ENCODE measurements at regions not wholly inside any gene's neighbourhood (a gene's known extent, or its start where the extent isn't known, plus 50 kb on each side); places are given as distances from the start of the nearest gene placed in this dataset.
A peak's percentile ranks its signal among the peaks of the same experiment; 100 is the strongest.

DNA sequence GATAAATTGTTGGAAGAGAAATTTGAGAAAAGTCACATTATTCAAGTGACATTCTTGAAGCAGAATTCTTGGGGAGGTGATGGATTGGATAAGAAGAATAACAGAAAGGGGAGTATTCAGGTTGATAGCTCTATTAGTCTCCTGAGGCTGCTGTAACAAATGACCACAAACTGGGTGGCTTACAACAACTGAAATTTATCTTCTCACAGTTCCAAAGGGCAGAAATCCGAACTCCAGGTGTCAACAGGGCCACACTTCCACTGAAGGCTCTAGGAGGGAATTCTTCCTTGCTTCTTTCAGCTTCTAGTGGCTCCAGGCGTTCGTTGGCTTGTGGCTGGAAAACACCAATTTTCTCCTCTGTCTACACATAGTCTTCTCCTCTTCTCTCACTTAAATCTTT is 99.8 kb downstream of the TES start:
- DNase-seq, result no peak

DNA sequence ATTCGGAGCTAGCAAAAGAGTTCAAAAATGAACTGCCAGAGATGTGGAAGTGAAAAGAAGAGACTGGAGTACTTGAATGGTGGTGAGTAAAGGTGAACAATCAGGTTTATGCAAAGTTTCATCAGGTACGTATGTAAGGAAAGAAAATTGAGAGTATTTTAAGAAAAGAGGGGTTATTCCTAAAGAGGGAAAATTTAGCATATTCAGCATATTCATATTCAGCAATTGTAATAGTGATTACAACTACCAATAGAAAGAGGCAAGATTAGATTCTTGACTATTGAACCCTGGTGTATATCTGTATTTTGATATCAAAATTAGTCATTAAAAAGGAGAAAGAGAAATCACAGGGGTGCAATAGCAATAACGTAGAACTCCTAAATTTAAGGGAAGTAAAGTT is 100.9 kb downstream of the TES start:
- DNase-seq, result no peak

DNA sequence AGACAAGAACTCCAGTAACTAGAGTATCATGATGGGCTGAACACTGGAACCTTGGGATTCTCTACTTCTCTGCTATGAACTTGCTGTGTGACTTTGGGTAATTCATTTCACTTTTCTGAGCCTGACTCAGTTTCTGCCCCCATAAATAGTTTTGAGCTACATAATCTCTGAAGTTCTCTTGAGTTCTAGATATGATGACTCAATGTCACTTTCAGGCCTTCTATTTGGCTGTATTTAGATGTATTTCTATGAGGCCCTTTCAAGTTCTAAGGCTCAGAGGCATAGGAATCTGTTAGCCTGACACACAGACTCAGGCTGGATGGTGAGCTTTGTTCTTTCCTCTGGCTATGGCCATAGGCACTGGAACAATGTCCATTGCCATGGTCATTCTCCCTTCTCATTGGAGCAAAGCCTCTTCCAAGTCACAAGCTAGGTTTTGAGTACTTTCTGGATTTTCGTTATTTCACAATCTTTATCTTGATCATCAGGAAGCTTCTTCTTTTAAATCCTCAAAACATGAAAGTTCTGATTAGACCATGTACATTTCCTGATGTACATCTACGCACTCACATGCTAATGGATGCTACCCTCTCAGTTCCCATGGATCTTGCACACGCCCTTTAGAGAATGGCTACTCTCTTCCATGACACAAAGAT is 101.6 kb downstream of the TES start:
- DNase-seq, result no peak

DNA sequence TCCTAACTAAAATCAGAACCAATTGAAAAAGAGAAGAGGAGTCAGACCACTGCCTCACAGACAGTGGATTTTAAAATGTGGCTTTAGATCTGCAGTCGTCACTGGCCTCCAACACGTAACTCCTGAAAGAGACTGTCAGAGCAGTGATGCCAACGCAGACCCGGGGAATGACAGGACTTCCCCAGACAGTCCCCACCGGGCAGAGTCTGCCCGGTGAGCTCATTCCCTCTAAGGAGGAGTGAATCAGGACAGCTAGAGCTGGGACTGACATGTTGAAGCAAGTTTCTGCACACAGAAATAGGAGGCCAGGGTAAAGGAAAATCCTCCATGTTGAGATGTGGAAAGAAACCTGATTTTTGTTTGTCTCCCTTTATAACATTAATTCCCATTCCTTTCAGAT is 105.0 kb downstream of the TES start:
- no peak for DNase-seq

DNA sequence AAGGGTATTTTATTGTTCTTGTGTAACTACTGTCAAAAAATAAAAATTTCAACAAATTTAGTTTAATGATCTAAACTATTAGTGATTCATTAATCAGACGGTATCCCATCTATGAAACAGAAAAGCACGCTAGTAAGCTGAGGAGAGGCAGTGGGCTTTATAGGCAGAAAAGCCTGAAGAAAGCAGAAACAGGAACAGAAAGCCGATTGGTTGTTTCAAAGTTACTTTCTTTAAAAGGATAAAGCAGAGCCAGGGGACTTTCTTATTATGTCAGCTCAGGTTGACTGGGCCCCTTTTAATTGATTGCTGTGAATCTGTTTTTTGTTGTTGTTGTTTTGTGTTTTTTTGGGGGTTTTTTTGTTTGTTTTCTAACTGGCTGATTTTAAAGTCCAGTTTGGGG is 105.5 kb downstream of the TES start:
- no peak for DNase-seq

DNA sequence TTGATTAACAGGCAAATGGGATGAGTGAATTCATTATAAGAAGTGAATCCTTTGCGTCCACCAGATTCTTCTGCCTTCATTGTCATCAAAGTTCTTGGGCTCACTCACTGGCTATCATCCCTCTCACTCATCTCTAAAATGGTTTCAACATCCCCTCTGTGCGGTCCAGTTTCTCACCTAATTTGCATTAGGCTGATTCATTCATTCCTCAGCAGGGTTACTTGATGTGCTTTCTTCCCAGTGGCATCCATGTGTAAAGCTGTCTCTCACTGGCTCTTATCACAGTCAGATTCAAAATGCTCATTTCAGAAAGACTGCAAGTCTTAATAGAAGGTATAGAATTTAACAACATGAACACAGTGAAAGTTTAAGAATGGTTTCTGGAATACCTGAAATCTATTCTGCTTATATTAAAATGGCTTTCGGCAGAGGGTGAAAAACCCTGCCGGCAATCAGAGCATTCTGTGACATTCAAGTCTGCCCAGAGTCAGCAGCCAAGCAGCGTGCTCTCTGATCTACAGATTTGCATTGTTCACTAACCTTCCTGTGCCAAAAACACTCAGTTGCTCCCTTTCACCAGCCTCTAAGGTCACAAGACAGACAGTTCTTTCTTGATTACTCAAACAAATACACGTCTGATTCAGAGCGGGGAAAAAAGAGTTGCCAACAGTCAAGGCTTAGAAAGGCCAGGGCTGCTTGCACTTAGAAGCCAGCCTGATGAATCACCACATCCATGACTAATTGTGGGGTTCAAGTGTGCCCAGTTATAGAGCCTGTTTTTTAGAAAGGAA is 106.7 kb downstream of the TES start:
- no peak for DNase-seq

DNA sequence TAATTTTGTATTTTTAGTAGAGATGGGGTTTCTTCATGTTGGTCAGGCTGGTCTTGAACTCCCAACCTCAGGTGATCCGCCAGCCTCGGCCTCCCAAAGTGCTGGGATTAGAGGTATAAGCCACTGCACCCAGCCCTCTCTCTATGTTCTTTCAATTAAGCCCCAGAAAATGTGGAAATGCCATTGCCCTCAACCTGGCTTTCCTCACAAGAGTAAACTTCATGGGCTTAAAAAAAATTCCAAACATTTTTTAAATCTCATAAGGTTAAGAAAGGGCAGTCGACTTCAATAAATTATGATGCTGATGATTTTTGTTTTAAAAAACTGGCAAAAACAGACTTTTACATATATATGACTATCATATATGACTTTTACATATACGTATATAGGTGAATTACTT is 107.6 kb downstream of the TES start:
- DNase-seq, result no peak

DNA sequence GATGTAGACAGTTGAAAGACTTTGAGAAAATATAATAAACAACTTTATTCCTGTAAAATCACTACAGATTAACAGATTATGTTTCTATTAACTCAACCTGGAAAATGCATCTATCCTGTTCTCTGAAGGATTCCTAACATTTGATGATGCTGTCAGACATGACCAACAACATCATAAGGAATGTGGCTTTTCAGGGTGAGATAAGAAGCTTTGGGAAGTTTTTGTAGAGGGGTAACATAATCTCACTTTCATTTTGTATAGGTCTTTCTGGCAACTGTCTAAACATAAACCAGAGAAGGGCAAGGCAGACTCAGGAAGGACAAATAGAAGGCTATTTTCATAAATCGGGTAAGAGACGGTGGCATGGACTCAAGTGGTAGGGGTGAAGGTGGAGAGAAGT is 112.2 kb downstream of the TES start:
- DNase-seq, result no peak

DNA sequence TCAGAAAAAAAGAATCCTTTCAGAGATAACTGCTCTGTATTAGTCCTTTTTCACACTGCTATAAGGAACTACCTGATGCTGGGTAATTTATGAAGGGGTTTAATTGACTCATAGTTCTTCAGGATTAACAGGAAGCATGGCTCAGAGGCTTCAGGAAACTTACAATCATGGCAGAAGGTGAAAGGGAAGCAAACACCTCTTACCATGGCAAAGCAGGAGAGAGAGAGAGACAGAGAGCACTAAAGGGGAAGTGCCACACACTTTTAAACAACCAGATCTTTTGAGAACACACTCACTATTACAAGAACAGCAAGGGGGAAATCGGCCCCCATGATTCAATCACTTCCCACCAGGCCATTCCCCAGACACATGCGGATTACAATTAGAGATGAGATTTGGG is 114.2 kb downstream of the TES start:
- DNase-seq, result no peak

DNA sequence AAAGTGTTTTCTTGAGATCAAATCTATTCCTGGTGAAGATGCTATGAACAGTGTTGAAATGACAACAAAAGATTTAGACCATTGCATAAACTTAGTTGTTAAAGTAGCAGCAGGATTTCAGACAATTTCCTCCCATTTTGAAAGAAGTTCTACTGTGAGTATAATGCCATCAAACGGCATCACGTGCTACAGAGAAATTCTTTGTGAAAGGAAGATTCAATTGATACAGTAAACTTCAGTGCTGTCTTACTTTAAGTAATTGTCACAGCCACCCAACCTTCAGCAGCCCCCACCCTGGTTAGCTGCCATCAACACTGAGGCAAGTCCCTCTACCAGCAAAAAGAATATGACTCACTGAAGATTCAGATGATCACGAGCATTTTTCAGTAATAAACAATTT is 115.2 kb downstream of the TES start:
- no peak for DNase-seq

DNA sequence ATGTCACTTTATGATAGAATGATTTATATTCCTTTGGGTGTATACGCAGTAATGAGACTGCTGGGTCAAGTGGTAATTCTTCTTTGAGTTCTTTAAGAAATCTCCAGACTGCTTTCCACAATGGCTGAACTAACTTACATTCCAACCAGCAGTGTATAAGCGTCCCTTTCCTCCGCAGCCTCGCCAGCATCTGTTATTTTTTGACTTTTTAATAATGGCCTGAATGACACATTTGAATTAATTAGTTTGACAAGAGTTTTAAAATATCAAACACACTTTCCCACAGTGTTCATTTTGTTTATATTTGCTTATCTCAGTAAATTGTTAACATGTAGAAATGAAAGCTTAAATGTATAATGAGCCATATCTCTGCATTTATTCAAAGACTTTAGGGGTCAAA is 116.8 kb downstream of the TES start:
- no peak for DNase-seq

DNA sequence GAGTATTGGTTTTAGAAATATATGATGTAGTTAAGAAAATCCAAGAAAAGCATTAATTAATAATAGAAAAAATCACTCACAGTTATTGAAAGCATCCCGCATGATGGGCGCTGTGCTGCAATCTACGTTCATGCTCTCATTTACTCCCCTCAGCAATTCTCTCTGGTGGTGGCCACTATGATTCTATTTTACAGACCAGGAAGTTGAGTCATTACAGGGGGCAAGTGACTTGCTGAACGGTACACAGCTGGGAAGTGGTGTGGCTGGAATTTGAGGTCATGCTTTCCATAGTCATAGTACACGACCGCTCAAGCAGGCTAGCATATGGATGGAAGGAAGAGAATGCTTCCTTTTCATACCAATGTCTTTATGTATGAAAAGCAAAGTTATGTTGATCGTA is 117.4 kb downstream of the TES start:
- no peak for DNase-seq

DNA sequence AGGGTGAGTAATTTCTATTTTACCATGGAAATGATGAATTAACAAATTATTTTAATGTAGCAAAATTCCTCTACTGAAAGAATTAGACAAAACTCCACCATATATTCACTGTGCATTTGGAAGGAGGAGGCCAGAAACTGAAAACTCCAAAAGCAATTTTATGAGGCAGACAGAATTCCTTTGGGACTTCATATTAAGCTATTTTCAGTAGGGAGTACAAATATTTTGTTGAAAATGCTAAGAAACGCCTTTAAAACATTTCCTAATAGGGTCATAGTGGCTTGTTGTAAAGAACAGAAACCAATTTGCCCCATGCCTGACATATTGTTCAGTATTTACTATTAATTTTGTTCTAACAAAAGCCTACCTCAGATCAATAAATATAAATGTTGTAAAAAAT is 117.8 kb downstream of the TES start:
- DNase-seq, result no peak

DNA sequence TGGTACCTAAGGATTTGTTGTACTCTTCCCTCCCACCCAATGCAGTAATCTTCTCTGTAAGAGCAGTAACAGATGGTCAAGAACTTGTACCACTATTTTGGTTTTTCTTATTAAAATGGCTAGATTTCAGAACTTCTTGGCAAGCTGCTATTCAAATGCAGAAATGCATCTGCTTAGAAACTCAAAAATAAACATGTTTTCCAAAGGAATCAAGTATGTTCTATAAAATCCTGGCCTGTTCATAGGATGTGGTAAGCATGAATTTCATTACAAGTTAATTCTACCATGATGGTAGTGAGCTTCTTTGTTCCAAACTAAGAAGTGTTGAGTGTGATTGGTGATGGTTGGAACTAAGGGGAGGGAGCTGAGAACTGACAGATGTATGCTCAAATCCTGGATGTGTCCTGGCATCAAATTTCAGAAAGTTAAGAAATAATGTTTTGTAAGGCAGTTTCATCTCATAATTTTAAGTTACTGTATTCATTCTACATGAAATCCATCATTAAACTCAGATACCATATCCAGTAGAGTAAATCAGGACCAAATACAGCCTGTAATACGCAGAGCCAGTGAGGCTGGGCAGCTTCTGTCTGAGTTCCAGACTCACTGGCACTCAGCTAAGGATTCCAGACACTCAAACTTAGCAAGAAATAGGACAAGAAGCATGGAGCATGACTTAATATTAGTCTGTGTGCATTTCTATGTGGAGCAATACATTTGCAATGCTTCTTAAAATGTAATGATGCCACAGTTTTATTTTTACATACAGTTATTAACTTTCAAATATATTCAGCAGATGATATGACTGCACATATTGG is 119.6 kb downstream of the TES start:
- no peak for DNase-seq

DNA sequence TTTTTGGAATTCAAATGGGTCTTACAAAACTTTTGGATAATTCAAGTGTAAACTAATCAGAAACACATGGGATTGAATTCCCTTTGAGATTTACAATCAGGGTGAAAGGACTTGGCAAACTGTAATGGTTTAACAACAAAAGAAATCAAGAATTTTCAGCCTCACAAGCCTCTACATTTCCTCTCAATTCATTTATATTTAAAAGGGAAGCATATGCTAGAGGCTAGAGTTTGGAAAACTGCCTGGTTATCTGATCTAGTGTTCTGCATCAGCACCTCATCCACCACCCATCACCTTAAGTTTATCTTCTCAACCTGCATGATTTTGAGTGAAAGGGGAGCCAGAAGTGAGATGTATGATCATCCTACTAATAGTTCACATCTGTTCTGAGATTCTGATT is 120.7 kb downstream of the TES start:
- no peak for DNase-seq

DNA sequence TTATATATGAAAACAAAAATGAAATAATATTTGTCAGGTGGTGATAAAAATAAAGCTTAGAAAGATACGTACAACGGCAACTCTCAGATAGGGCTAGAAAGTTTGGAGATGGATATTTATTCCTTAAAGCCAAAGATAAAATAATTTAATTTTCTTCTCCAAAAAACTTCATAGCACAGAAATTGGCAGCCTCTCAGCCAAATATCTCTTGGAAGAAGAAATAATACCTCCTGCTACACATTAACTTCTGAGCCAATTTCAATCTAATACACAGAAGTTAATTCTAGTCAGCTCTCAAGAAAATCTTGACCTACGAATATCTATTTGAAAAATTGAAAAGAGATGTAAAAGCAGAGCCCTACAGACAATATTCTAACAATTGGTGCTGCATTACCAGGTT is 122.4 kb downstream of the TES start:
- DNase-seq, result no peak

DNA sequence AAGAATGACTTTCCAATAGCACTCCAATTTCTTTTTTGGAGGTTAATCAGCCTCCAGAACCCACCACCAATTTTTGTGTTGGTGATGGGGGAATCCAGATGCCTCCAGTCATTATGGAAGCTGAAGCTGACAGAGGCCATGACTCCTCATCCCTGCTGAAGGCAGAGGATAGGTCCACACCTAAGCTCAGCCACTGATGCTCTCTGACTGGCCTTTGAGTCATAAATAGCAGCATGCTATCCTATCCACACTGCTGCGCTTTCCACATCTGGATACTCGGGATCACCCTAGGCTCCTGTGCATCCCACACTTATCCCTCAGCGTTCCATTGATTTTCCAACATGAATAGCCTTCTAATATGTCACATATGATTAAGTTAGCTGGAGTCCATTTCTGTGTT is 124.2 kb downstream of the TES start:
- no peak for DNase-seq

DNA sequence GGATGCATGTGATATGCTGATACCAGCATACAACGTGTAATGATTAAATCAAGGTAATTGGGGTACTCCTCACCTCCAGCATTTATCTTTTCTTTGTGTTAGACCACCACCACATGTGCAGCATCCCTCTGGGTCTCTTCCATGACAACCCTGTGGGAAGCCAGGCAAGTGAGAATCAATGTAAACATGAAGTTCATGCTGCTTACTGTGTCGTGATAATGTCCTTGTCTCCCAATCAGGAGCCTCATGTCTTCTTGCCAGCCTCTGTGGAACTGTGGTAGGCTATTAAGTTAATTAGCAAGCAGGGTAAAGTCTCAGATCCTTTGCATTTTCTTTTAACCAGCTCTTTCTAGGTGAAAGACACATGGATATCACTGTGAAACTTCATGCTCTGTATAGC is 126.7 kb downstream of the TES start:
- no peak for DNase-seq

DNA sequence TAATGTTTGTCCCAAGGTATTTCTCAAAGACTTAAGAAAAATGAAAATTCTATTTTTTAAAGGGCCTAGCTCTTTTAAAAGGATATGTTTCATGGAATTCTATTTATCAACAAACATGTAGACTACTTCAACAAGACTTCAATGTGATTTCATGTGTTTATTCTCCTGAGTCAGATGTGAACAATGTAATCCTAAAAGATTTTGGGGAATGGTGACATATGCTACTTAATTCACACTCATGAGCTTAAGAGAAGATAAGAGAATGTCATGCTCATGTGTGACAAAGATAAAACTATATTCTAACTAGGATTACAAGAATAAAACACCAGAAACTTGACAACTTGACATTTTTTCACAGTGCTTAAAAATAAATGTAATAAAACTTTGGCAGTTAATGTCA is 127.5 kb downstream of the TES start:
- DNase-seq, result peak; percentile 16

DNA sequence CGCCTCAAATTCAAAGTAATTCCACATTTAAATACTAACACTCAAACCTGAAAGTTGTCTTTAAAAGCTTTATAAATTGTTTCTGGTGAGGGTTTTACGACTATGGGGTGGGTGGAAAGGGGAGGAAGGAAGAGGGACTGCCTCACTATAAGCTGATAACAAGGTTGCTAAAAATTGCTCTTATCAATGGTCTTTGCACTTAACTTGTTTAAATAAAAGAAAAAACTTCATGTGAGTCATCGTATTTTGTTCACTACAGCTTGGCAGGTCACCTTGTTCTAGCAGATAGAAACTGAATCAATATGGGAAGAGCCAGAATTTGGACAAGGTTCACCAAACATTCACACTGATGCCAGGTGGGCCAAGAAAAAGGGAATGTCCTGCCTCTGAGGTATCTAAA is 129.2 kb downstream of the TES start:
- DNase-seq, result peak; percentile 58

DNA sequence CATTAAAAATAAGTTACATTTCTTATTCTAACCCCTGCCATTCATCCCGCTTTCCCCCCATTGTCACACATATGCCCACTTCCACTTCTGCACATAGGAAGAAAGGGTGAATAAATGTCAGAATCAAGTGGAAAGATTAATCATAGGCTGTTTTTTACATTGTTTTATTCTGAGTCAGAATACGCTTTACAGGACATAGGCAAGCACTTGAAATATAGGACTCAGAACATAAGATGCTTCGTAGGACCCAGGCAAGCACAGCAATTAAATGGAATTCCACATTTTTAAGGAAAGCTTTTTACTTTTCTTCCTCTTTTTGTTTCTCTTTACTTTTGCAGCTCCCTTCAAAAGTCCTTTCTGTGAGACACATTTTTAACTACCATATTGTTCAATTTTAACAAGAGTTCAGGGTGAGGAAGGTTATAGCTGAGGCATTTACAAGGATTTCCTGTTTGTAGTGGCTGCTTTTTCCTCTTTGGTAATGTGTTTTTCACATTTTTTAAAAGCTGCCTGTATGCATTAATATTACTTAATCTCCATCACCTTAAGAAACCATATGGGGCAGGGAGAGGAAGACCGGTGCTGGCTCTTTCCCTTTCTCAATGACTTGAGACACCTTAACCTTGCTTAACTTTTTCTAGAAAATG is 130.0 kb downstream of the TES start:
- no peak for DNase-seq

DNA sequence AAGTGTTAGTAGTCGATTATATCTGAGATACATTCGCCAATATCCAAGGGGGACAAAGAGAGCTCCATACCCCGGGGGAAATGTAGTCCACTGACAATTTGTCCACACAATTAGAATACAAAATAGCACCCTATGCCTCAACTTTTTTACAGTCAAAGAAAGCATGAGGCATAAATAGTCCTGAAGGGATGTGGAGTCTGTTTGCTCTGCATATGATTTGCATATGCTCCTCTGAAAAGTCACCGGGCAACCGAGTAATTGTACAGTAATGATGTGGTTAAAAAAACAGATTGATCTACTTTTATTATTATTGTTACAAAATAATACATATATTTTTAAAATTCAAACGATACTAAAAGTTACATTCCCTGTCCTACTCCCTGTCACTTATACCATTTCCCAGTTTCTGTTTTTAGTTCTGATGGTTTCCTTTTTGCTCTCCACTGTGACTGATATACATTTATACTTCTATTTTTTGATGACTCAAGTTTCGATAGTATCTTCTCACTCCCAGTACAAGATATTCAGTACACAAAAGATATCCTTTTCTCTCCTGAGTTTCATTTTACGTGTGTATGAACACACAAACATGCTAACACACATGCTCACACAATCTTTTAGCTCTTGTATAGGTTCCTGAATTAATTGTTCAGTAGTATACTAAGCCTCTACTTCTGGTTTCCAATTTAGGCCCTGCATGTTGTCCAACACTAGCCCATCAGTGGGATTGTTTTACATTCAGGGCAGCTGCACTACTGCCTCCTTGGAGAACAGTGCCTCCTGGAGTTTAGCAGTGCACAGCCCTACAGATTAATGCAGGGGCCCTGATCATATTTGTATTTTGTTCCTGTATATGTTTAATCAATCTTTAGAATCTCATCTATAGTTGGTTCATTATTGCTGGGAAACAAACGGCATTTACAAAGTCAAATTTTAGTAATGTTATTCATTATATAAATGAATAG is 130.9 kb downstream of the TES start:
- DNase-seq, result peak; percentile 34
